Suprapubic skin (tissue), 4 donors: ENCODE measurements at regions not wholly inside any gene's neighbourhood (a gene's known extent, or its start where the extent isn't known, plus 50 kb on each side); places are given as distances from the start of the nearest gene placed in this dataset.

Experiments used
- CTCF ChIP-seq, 2 donors: fragments of 200-600 bp in 1 of 2; fragments of 450-650 bp in 1 of 2; sonication (generic) in 1 of 2; IDR thresholded peaks; one replicate each; pipeline ENCODE4 v1.5.1; 2016 to 2019; ENCODE audit warnings: antibody characterized with exemption in 2 of 2, mild to moderate bottlenecking in 1 of 2, moderate library complexity in 1 of 2
- POLR2A ChIP-seq, 2 donors: fragments of 450-650 bp; IDR thresholded peaks; one replicate each; pipeline ENCODE4 v1.6.1; 2017; ENCODE audit warnings: antibody characterized with exemption in 2 of 2, mild to moderate bottlenecking in 2 of 2, moderate library complexity in 2 of 2
- POLR2AphosphoS5 ChIP-seq, 3 donors: sonication (generic); formaldehyde crosslinking; IDR thresholded peaks; one replicate each; pipeline ENCODE4 v1.6.1; 2017; ENCODE audit warnings: antibody characterized with exemption in 3 of 3

DNA sequence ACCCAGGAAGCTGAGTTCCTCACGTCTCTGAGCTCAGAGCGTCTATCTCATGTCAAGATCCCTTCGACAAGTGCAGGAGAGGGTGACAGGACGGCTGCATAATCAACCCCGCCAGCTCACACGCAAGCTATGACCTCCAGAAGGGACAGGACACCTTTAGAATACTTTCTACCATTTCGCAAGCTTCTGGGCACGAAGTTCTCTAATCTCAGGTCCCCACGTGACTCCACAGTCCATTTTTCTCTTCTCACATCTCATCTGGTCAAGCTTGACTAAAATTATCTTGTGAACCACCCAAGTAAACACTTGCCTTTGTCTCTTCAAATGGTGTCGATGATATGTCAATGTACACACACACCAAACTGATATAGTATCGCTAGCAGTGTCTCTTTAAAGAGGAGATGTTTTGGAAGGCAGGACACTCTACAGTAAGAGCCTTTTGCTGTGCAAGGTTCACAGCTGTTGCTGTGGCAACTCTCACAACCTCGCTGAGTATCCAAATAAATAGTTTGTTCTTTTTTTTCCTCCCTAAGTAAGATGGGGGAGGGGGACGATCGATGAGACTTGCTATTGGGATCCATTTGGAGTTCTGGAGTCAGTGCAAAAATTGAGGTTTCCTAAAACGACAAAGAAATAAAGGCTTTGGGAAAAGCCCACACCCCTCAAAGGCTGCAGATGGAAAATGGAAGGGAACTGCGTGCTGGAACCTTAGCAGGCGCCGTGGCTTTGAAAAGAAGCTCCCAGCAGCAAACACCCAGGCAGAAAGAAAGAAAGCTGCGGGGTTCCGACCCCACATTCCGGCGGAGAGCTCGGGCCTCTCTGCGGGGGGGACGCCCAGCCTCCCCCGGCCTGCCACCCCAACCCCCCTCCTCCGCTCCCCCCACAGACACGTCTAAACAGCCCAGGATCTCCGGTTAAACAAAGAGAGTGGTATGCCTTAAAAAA lies 215.4 kb upstream of the UBASH3B start:
- TF ChIP-seq CTCF (IDR thresholded peaks at IDR 0.05) (no peak), POLR2A (IDR thresholded peaks at IDR 0.05) (no peak), POLR2AphosphoS5 (IDR thresholded peaks at IDR 0.05) (no peak)
